Epithelial cell of proximal tubule (primary cell): ENCODE measurements at regions not wholly inside any gene's neighbourhood (a gene's known extent, or its start where the extent isn't known, plus 50 kb on each side); places are given as distances from the start of the nearest gene placed in this dataset.

Experiments
- DNase-seq: peaks from one replicate; pipeline ENCODE4 v3.0.0-alpha.2; 2011; ENCODE audit warnings: low read depth
- H3K4me3 ChIP-seq: 2 replicates; pipeline ENCODE4 v1.5.1; 2011; ENCODE audit warnings: low read depth, mild to moderate bottlenecking, low read length
- CTCF ChIP-seq: conservative IDR thresholded peaks from 2 replicates; pipeline ENCODE4 v1.5.1; 2012; ENCODE audit warnings: low read depth, mild to moderate bottlenecking, low read length

GRCh38 chr21:27645285-27645684 lies 678.4 kb upstream of the ADAMTS5 start:
- no peak for TF ChIP-seq CTCF
- DNase-seq: no peak

GRCh38 chr21:27643326-27643725 lies 676.4 kb upstream of the ADAMTS5 start:
- no peak overlapping the region for H3K4me3 ChIP-seq
- no peak for TF ChIP-seq CTCF
- DNase-seq: no peak

More at GRCh38 chr21:27645285-27645684, 678.4 kb upstream of the ADAMTS5 start:
- no peak overlapping the region for H3K4me3 ChIP-seq

- H3K4me3 ChIP-seq: no peak overlapping the region
- TF ChIP-seq CTCF: no peak
- DNase-seq: no peak
Observed at GRCh38 chr21:27639286-27639685, 672.4 kb upstream of the ADAMTS5 start.

GRCh38 chr21:27636656-27637055 lies 669.8 kb upstream of the ADAMTS5 start:
- no peak for DNase-seq
- no peak overlapping the region for H3K4me3 ChIP-seq
- TF ChIP-seq CTCF: no peak

- TF ChIP-seq CTCF: no peak
- H3K4me3 ChIP-seq: no peak overlapping the region
- DNase-seq: no peak
Observed at GRCh38 chr21:27633631-27634030, 666.7 kb upstream of the ADAMTS5 start.

- H3K4me3 ChIP-seq: no peak overlapping the region
- no peak for TF ChIP-seq CTCF
- DNase-seq: no peak
Observed at GRCh38 chr21:27631471-27631870, 664.6 kb upstream of the ADAMTS5 start.

- no peak for DNase-seq
- H3K4me3 ChIP-seq: no peak overlapping the region
- TF ChIP-seq CTCF: no peak
Observed at GRCh38 chr21:27622631-27623030, 655.7 kb upstream of the ADAMTS5 start.
